H1 (cell line): ENCODE measurements at regions not wholly inside any gene's neighbourhood (a gene's known extent, or its start where the extent isn't known, plus 50 kb on each side); places are given as distances from the start of the nearest gene placed in this dataset.

Experiments used
- JUND ChIP-seq: IDR thresholded peaks from 2 replicates; pipeline ENCODE4 v1.6.1; 2011; ENCODE audit warnings: mild to moderate bottlenecking, improper control_type of control experiment, low read length
- KDM5A ChIP-seq: fragments of 200-600 bp; IDR thresholded peaks from 2 replicates; pipeline ENCODE4 v1.7.1; 2012; ENCODE audit warnings: mild to moderate bottlenecking, low read length, inconsistent platforms, mixed read lengths
- SIX5 ChIP-seq: IDR thresholded peaks from 2 replicates; pipeline ENCODE4 v1.6.1; 2011; ENCODE audit warnings: mild to moderate bottlenecking, low read depth, low read length
- TAF7 ChIP-seq: optimal IDR thresholded peaks from 2 replicates; pipeline ENCODE3; 2011; ENCODE audit warnings: low read depth, mild to moderate bottlenecking, inconsistent platforms, low read length, moderate library complexity, borderline replicate concordance

DNA sequence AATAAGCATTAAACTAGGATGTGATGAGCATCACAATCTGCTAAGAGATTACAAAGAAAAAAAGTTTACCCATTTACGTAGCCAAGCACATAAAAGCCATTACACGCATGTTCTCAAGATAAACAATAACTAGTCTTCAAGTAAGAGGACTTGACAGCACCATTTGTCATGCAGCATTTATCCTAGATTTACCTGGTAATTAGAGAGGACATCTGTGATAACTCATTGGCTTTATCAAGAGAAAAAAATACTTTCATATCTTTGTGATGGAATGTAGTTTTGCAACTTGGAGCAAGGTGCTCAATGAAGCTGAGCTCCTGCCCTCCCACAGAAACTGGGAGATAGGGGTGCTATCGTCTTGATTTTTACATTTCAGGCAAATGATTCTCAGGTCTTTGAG, 1023.7 kb downstream of the FSCB start (continued):
- TF ChIP-seq SIX5 (no peak), KDM5A (no peak), TAF7 (no peak), JUND (no peak)
